ENCODE measurements at regions not wholly inside any gene's neighbourhood (a gene's known extent, or its start where the extent isn't known, plus 50 kb on each side); places are given as distances from the start of the nearest gene placed in this dataset.

DNA sequence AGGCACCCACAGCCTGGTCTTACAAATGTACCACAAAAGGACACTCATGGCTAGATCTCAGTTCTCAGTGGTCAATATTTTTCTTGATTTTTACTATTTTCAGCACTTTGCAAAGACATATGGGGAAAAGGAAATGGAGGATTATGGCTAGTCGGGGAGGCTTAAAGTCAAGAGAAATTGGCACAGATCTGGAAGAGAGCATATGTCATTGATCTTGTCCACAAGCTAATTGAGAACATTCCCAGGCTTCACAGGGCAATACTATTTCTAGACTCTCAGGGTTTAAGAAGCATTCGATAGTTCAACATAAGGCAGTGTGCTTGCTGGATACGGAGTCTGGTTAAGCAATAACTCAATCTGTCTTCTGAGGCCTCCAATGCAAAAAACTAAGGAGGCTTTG is 285.8 kb downstream of the ZNF608 start:
- TF ChIP-seq, protein P1, sequence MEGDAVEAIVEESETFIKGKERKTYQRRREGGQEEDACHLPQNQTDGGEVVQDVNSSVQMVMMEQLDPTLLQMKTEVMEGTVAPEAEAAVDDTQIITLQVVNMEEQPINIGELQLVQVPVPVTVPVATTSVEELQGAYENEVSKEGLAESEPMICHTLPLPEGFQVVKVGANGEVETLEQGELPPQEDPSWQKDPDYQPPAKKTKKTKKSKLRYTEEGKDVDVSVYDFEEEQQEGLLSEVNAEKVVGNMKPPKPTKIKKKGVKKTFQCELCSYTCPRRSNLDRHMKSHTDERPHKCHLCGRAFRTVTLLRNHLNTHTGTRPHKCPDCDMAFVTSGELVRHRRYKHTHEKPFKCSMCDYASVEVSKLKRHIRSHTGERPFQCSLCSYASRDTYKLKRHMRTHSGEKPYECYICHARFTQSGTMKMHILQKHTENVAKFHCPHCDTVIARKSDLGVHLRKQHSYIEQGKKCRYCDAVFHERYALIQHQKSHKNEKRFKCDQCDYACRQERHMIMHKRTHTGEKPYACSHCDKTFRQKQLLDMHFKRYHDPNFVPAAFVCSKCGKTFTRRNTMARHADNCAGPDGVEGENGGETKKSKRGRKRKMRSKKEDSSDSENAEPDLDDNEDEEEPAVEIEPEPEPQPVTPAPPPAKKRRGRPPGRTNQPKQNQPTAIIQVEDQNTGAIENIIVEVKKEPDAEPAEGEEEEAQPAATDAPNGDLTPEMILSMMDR (IDR thresholded peaks at IDR 0.05) = no peak
- TF ChIP-seq POLR2A (IDR thresholded peaks at IDR 0.05) = no peak
- TF ChIP-seq POLR2AphosphoS5 (IDR thresholded peaks at IDR 0.05) = no peak
- no peak for TF ChIP-seq EP300 (IDR thresholded peaks at IDR 0.05)

Data from stomach (tissue), 4 donors.